OCI-LY7 (cell line): ENCODE measurements at regions not wholly inside any gene's neighbourhood (a gene's known extent, or its start where the extent isn't known, plus 50 kb on each side); places are given as distances from the start of the nearest gene placed in this dataset.

Experiments
- BruUV-seq: library from RNA; stranded (reverse); fragments of 400-500 nt; replicated peaks from 2 replicates; lab custom pipeline; 2021; lab: Mats Ljungman, UMichigan
- CTCF ChIA-PET: fragments of 300-600 bp; sonication (Branson Sonifier 250); formaldehyde crosslinking; loops from one replicate; lab custom pipeline; 2022; ENCODE audit warnings: antibody characterized with exemption; ENCODE audit not compliant: unreplicated experiment; lab: Charles Lee
- POLR2A ChIA-PET: fragments of 300-600 bp; sonication (Branson Sonifier 250); formaldehyde crosslinking; loops from one replicate; lab custom pipeline; 2022; ENCODE audit warnings: antibody characterized with exemption; lab: Charles Lee
- DNase-seq: peaks from one replicate; pipeline ENCODE4 v3.0.0-alpha.2; 2015; ENCODE audit warnings: low spot score
- H2AFZ ChIP-seq: fragments of 200-600 bp; sonication (generic), shearing (Covaris generic); 2 replicates; pipeline ENCODE4 v1.6.1; 2014; ENCODE audit warnings: mild to moderate bottlenecking, antibody characterized with exemption, low read length, moderate library complexity
- H3K27ac ChIP-seq: fragments of 200-600 bp; sonication (generic); 2 replicates; pipeline ENCODE4 v1.5.1; 2014; ENCODE audit warnings: mixed run types, low read depth, mild to moderate bottlenecking, moderate library complexity, low read length, inconsistent platforms; ENCODE audit not compliant: poor library complexity, severe bottlenecking
- H3K36me3 ChIP-seq: fragments of 200-600 bp; sonication (generic); 2 replicates; pipeline ENCODE4 v1.6.1; 2014; ENCODE audit warnings: mild to moderate bottlenecking, antibody characterized with exemption, low read length, moderate library complexity, mixed read lengths; ENCODE audit not compliant: insufficient read depth
- H3K4me1 ChIP-seq: fragments of 200-600 bp; sonication (generic); 2 replicates; pipeline ENCODE4 v1.5.1; 2014; ENCODE audit warnings: mild to moderate bottlenecking, low read length; ENCODE audit not compliant: insufficient read depth, poor library complexity, severe bottlenecking
- H3K4me2 ChIP-seq: fragments of 200-600 bp; sonication (generic); 2 replicates; pipeline ENCODE4 v1.6.1; 2014; ENCODE audit warnings: mild to moderate bottlenecking, low read length
- H3K4me3 ChIP-seq: fragments of 200-600 bp; sonication (generic); 2 replicates; pipeline ENCODE4 v1.5.1; 2014; ENCODE audit warnings: mild to moderate bottlenecking, low read depth, low read length; ENCODE audit not compliant: poor library complexity, severe bottlenecking
- H3K79me2 ChIP-seq: fragments of 200-600 bp; sonication (generic); 2 replicates; pipeline ENCODE4 v1.6.1; 2016; ENCODE audit warnings: low read depth, mild to moderate bottlenecking, low read length, moderate library complexity, mixed read lengths; ENCODE audit not compliant: insufficient read depth
- H3K9me2 ChIP-seq: fragments of 200-600 bp; sonication (generic); 2 replicates; pipeline ENCODE4 v1.6.1; 2016; ENCODE audit warnings: mild to moderate bottlenecking, low read length, mixed read lengths; ENCODE audit not compliant: insufficient read depth
- H3K9me3 ChIP-seq: fragments of 200-600 bp; sonication (generic); 2 replicates; pipeline ENCODE4 v1.6.1; 2014; ENCODE audit warnings: mild to moderate bottlenecking, mixed run types, low read length, mixed read lengths
- H4K20me1 ChIP-seq: fragments of 200-600 bp; sonication (generic); 2 replicates; pipeline ENCODE4 v1.6.1; 2014; ENCODE audit warnings: mild to moderate bottlenecking, antibody characterized with exemption, low read length, moderate library complexity, mixed read lengths; ENCODE audit not compliant: insufficient read depth
- CTCF ChIP-seq: fragments of 200-600 bp; sonication (generic); conservative IDR thresholded peaks from 2 replicates; pipeline ENCODE4 v1.5.1; 2014; ENCODE audit warnings: mild to moderate bottlenecking, antibody characterized with exemption, low read length, moderate library complexity, mixed read lengths
- EZH2phosphoT487 ChIP-seq: fragments of 200-600 bp; sonication (generic); IDR thresholded peaks from 2 replicates; pipeline ENCODE4 v1.6.1; 2018; ENCODE audit warnings: low read depth, borderline replicate concordance, mild to moderate bottlenecking, mixed run types, antibody characterized with exemption, low read length, moderate library complexity, mixed read lengths
- intact Hi-C: fragments of 100-400 bp; cut with micrococcal nuclease; formaldehyde crosslinking; loops from one replicate; pipeline ENCODE4 v1.10.0; 2022; ENCODE audit not compliant: unreplicated experiment

DNA sequence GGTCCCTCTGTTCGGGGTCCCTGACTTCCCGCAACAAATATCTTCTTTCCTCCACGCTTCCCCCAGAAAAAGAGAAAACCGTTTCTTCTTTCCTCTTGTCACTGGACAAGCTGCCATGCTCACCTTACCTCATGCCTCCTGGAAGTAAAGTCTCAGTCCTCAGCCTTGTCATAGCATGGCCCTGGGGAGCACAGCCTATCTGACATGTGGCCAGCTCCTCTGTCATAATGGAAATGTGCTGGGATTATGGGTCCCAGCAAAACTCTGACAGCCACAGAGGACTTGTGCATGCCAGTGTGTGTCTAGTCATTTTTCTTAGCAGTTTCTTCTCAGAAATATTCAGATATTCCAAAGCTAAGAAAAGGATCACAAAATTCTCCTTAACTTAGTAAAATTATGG, 122.4 kb downstream of the AASDH start:
- no peak overlapping the region for H3K27ac ChIP-seq
- H4K20me1 ChIP-seq, result no peaks in the 10 kb centered on the region
- POLR2A ChIA-PET, result interaction anchor here (1.0 kb wide), 1 partner anchor 199 kb away, joined by 3 read pairs; no protein-coding TSS in a partner anchor
- 0 out of 2 replicates have a peak, but pooled peaks cover 6% of the 10 kb centered on the region for H3K9me3 ChIP-seq
- intact Hi-C loops, result no loop called here
- H3K4me1 ChIP-seq, result no peaks in the 10 kb centered on the region
- H3K4me2 ChIP-seq, result no peak overlapping the region
- no peaks in the 10 kb centered on the region for H3K9me2 ChIP-seq
- TF ChIP-seq CTCF (no peak), EZH2phosphoT487 (no peak)
- no peak overlapping the region for H3K4me3 ChIP-seq
- no TSS peak for BruUV-seq
- DNase-seq, result no peak
- H3K36me3 ChIP-seq, result no peaks in the 10 kb centered on the region
- CTCF ChIA-PET, result no interaction called here
- no peaks in the 10 kb centered on the region for H3K79me2 ChIP-seq
- H2AFZ ChIP-seq, result no peak overlapping the region

DNA sequence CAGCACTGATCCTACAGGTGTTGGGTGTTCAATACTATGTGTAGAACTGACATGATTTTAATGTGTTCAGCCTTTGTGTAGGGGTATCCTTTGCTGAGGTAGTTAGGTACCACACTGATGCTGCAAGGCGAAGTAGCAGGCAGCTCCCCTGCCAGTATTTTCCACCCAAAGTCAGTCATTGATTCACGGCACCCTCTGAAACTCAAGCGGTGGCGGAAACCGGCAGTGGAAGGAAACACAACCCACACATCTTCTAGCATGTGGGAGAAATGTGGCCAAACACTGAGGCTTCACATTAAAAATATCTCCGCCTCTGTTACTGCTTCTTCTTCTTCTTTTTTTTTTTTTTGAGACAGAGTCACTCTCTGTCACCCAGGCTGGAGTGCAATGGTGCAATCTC, 126.3 kb downstream of the AASDH start:
- intact Hi-C loops, result no loop called here
- no peaks in the 10 kb centered on the region for H3K79me2 ChIP-seq
- no peak overlapping the region for H3K4me3 ChIP-seq
- H3K36me3 ChIP-seq, result no peaks in the 10 kb centered on the region
- no peaks in the 10 kb centered on the region for H3K4me1 ChIP-seq
- 0 out of 2 replicates have a peak, but pooled peaks cover 6% of the 10 kb centered on the region for H3K9me3 ChIP-seq
- no peak overlapping the region for H3K27ac ChIP-seq
- no peaks in the 10 kb centered on the region for H3K9me2 ChIP-seq
- no peak overlapping the region for H2AFZ ChIP-seq
- DNase-seq, result no peak
- CTCF ChIA-PET, result no interaction called here
- TF ChIP-seq EZH2phosphoT487 (no peak), CTCF (no peak)
- no peak overlapping the region for H3K4me2 ChIP-seq
- BruUV-seq, result no TSS peak
- H4K20me1 ChIP-seq, result no peaks in the 10 kb centered on the region
- POLR2A ChIA-PET, result interaction anchor here (0.6 kb wide), 1 partner anchor 251 kb away, joined by 3 read pairs; no protein-coding TSS in a partner anchor

GRCh38 chr4:56260320-56260719, 127.0 kb downstream of the AASDH start:
- H3K27ac ChIP-seq, result no peak overlapping the region
- H3K79me2 ChIP-seq, result no peaks in the 10 kb centered on the region
- BruUV-seq, result no TSS peak
- ChIA-PET CTCF (no interaction called here), POLR2A (no interaction called here)
- no peak overlapping the region for H3K4me3 ChIP-seq
- no peak overlapping the region for H2AFZ ChIP-seq
- intact Hi-C loops, result no loop called here
- no peak for TF ChIP-seq EZH2phosphoT487
- no peak for TF ChIP-seq CTCF
- no peak overlapping the region for H3K4me2 ChIP-seq
- H4K20me1 ChIP-seq, result no peaks in the 10 kb centered on the region
- H3K9me2 ChIP-seq, result no peaks in the 10 kb centered on the region
- H3K9me3 ChIP-seq, result 0 out of 2 replicates have a peak, but pooled peaks cover 6% of the 10 kb centered on the region
- no peaks in the 10 kb centered on the region for H3K36me3 ChIP-seq
- DNase-seq, result no peak
- H3K4me1 ChIP-seq, result no peaks in the 10 kb centered on the region
